HG03342 (cell line): ENCODE measurements at regions not wholly inside any gene's neighbourhood (a gene's known extent, or its start where the extent isn't known, plus 50 kb on each side); places are given as distances from the start of the nearest gene placed in this dataset.

Experiments
- ATAC-seq: cut with Tn5 transposase; IDR thresholded peaks from one replicate; pipeline ENCODE4 v1.9.1; 2021; ENCODE audit warnings: mild to moderate bottlenecking, moderate library complexity; ENCODE audit not compliant: unreplicated experiment

DNA sequence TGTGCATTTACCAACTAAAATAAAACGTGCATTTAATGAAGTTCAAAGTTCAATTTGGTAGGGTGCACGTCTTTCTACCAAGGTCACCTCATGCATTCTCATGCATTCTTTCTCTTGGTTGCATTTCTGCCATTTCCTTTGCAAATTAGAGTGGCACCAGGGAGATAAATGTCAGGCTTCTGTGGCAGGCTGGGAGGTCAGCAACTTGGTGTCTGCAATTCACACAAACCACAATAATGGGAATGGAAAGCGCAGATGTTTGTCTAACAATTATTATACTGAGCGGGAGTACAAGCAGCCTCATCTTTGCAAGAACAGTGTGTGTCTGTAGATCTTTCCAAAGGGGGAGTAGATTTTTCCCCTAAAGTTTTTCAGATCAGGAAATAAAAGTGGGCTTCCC is 411.7 kb downstream of the DMRT2 start:
- no peak for ATAC-seq

DNA sequence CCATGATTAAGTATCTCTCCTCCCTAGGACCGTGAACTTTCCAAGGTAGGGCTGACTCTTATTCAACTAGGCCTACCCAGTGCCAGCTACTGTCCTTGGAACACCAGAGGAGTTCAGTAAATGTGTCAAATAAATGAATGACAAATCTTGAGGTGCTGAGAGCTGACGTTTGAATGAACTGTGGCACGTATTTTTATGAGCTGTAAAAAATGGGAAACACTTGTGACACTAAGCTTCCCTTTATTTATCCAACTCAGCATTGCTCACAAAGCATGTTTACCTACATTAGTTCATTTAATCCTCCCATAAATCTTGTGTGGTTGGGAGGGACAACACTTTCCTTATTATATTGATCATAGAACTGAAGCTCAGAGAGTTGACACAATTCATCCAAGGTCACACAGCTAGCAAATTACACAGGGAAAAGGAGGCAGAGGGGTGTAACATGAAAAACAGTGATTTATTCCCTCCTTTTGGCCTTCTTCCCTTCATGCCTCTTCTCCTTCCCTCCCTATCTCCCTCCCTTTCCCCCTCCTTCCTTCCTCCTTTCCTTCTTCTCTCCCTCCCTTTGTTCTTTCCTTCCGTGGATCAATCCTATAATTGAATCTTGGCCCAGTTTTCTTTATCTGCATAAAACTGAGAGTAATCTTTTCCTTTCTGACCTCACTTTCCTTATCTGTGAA is 412.6 kb downstream of the DMRT2 start:
- no peak for ATAC-seq

DNA sequence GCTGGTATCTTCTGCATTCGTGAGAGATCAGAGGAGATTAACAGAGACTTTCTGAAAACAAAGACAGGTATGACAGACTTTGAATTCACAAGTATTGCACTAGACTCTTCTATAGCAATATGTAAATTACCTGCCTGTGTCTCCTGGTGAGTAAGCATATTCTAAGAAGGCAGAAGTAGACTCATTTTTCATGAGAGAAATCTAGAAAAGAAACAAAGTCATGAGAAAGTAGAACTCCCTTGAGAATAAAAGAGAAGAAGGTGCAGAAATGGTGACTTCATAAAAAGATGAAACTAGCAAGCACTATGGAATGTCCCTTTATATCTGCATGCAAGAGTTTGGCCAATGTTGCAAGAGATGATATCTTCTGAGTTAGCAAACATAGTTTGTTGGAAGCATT is 419.8 kb downstream of the DMRT2 start:
- ATAC-seq: peak; percentile 80

DNA sequence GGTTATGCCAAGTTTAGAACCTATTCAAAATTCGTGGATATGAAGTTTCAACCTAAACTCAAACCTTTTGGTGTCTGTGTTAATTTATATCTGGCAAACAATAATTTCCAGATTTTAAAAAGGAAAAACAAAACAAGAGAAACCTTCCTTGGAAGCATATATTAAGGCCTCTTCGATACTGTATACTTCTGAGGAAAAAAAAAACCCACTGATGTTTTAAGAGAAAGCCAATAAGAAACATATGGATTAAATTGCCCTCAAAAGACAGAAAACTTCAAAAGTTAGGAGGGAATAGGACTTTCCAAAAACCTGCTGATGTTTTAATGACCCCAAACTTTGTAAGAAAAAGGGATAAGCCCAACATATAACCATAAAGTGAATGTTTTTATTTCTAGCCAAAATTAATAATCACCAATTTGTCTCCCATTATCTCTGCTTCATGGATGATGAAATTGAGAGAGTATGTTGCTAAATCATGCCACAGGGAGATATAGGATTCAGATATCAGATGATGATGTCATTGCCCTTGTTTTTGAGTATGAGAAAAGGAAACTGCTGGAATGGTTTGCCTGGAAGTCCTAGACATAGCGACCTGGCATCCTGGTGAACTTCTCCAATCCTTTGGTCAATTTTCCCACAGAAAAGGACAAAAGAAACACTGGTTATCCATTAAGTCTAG is 423.9 kb downstream of the DMRT2 start:
- no peak for ATAC-seq

DNA sequence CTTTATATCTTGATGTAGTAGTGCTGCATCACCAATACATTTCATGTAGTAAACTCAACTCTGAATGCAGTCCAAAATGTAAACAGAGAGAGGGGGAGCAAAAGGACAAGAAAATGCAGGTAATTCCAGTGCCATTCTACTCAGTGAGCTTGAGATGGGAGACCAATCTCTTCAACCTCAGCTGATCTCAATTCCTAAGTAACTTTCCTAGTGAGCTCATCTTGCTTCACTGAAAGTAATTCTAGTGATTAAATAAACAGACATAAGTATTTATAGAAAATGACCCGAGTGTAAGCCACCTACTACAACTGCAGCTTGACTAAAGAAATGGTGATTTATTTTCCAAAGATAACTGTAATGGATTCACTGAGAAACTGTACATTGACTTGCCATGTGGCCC is 424.5 kb downstream of the DMRT2 start:
- ATAC-seq: no peak

DNA sequence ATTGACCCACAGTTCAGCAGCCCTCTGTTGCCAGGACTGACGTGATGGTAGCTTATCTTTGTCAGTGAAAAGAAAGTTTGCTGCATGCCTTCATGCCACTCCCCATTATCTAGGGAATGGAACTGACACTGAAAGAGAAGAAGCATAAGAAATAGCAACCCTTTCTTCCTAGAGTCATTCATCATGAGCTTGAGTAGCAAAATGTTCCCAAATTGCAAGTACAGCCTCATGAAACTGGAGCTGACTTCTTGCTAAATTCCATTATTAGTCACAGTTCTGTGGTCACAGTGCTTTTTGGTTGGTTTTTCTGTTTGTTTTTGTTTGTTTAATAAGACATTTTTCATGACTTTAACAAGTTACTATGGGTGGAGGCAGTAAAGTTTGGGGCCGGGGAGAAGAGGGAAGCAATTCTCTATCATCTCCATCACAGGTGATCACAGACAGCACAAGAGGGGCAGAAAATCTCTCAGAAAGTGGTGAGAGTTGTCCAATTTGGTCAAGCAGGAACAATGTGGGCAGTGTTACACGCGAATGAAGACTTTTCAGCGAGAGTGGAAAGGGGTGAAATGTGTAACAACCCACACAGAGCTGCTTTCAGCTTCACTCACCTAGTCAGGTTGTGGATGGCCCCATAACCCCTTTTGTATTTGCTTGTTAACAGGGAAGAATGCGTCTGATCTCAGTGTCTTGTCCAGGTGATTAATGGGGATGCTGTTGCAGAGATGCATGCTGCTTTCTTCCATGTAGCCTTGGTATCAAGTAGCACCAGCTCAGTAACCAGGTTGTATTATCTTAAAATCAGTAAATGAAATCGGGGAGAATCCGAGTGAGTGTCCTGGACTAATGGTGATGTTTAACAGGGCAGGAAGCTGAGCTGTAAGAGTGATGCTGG is 440.4 kb downstream of the DMRT2 start:
- ATAC-seq: peak; percentile 84

DNA sequence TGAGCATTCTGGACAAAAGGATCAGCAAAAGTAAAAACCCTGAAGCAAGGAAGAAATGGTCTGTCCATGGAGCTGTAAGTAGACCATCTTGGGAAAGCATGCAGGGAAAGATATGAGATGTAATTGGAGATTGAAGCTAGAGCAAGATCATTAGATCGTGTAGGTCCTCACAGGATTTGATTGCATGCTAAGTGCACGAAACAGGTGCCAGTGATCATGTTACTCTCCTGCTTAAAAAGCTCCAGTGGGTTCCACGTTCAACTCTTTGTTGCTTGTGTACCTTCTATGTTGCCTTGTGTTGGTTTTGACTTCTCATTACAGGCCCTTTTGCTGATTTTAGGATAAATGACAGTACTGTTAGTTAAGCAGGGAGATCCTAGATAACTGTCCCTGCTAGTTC is 442.0 kb downstream of the DMRT2 start:
- ATAC-seq: no peak

DNA sequence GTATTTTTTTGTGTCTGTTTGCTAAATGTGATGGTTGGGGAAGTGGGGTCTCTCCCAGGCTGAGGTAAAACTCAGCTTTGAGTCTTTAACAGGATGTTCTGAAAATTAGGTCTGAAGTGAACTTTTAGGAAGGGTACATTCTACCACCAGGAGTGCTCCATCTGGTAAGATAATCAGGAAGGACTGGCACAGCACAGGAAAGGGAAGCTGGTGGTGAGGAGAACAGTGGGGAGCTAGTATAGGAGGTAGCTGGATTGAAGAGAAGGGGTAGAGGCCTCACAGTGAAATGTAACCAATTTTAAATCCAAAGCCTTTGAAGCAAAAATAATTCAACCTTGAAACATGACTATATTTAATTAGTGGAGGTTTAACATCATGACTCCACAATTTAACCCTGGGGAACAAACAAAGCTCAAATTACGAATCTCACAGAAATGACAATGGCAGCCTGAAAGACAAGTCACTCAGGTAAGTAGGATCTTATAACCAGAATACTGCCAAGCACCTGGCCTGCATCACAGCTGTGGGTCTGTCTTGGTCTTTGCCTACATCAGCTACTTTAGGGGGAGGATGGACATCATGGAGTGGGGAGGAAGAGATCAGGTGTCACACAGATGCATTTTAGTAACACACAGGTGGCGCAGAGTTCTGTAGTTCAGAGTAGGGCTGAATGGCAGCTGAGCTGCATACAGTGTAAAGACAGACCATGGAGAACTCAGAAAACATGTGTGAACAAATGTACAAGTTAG is 445.3 kb downstream of the DMRT2 start:
- no peak for ATAC-seq

DNA sequence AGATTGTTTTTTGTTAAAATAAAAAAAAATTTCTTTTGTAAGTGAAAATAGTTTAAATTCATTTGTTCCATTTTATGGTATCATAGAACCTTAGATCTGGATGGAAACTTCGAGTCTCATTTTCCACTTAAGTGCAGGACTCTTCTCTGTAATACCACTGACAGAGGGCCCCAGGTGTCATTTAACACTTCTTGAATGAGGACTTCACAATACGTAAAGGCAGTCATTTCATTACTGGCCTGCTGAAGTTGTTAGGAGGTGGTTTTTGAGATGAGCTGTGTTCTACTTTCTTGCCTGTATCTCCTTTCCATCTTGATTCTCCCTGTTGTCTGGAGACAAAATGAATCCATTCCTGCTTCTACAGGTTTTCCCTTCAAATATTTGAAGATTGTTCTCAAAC is 455.3 kb downstream of the DMRT2 start:
- no peak for ATAC-seq

DNA sequence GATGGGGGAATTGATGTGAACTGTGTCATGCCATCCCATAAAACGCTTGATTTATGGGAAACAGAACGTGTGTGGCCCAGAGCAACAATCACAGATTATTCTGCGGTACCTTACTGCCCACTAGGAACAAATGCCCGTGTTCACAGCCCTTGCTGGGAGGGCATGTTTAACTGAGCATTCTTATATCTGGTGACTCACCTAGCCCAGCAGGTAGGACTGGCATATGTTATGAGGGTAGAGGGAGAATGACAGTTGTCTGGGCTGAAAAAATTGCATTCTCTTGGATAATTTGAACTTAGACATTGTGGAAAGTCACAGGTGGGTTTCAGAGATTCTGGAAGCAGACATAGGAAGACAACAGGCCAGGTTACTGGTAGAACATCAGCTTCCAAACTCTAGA is 460.6 kb downstream of the DMRT2 start:
- ATAC-seq: no peak

DNA sequence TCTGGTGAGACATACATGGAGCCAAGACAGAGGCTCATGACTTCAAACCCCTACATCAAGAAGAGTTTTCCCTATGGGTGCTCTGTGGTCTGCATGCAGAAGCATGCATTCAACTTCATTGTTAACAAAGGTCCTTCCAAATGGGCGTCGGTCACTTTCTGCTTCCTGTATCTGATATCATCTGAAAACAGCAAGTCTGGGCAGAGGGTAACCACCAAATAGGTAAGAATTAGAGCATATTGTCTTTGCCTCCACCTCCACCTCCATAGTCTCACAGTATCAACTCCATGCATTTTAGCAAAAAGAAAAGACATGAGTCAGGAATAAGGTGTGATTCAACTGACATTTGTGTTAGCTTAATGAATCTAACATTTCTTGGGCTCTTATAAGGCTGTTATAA is 462.9 kb downstream of the DMRT2 start:
- ATAC-seq: no peak

DNA sequence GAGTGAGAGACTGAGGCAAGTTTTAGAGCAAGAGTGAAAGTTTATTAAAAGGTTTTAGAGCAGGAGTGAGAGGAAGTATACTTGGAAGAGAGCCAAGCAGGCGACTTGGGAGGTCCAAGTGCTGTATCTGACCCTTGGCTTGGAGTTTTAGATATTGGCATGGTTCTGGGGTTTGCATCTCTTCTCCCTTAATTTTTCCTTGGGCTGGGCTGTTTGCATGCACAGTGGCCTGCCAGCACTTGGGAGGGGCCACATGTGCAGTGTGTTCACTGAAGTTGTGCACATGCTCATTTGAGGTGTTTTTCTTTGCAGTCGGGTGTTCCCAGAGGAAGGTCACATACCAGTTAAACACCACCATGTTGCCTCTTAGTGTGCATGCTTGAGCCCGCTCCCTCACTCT is 464.1 kb downstream of the DMRT2 start:
- ATAC-seq: no peak

DNA sequence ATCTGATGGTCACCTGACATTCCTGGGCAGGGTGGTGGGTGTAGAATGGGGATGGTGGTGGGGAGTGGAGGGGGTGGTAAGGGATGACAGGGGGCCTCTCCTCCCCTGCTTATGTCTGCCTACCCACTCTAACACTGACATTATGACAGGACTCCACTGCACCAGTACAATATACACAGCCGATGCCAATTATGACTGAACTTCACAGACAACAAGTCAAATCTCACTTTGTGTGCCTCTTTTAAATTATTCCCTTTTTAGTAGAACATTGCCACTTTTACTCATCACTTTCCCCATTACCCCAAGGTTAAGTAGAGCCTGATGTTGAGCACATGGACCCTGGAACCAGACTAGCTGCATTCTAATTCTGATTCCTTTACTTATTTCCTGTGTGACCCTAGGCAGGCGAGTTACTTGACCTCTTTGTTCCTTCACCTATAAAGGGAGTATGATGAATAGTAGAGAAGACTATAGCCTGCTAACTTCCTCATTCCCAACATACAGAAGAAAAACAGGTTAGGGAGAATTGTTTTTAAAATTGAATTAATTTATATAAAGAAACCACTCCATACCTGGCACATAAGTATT is 464.7 kb downstream of the DMRT2 start:
- ATAC-seq: no peak

DNA sequence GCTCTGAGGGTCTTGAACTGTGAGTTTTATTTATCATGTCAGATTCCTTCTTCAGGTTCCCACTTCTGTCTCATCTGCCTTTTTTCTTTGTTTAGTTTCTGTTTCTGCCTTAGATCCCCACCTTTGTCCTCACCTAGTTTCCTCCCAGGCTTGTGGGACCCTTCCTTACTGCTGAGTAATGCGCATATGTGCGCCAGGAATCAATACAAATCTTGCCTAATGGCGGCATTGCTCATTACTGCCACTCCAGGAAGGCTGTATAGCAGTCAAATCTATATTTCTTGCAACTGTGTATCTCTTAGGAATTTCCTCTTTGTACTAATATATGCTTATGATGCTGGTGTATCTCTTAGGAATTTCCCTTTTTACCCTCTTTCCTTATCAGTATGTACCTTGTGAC is 465.4 kb downstream of the DMRT2 start:
- ATAC-seq: no peak

DNA sequence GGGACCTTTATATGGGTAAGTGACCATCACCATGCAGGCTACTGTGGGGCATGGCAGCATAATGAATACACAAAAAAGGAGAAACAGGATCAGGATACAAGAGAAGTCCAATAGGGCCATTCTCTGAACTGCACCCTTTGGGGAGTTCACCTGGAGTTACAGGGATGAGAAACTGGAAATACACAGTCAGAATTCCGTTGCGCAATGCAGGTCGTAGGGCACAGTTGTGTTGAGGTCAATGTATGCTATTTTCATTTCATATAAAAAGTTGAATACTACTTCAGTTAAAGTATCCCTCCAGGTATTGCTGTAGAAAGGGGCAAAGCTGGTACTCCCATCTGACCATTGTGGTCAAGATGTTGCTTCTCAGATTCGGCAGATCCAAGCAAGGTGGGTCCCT is 471.4 kb downstream of the DMRT2 start:
- no peak for ATAC-seq

DNA sequence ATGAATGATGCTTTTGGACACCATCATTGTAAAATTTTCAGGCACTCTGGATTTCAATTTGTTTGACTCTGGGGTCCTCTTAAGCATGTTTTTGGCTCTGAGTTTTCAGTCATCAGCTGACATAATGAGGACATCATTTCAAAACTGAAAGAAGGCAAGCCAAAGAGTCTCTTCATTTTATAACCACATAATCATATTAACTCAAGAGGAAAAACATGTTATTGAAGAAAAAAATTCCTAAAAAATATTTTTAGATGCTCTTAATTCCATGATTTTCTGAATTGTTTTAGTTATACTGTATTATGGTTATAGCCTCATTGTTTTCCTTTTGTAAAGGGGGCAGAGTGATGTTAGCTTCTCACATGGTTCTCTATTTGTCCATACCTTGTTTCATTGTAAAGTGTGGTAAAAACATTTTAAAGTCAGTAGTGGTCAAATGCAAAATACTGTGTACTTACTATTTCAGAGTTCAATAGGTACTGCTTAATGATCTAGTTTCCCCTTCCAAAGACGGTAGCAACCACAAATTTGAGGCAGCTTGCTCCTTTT is 472.1 kb downstream of the DMRT2 start:
- ATAC-seq: peak; percentile 50

DNA sequence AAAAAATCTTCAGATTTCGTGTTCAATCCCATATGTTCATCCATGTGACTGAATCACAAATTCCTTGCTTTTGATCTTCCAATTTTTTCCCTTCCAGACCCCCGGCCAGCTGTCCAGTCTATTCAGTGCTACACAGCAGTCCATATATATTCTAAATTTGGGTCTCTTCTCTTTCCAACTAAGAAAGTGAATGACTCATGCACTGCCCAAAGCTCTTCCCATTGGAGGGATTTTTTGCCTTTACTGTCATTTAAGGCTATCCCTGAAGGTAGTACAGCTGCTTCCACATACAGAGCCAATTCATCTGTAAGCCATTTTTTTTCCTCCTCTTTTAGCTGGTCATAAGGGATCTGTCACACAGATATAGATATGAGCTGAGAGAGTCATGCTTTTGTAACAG is 478.3 kb downstream of the DMRT2 start:
- ATAC-seq: no peak

DNA sequence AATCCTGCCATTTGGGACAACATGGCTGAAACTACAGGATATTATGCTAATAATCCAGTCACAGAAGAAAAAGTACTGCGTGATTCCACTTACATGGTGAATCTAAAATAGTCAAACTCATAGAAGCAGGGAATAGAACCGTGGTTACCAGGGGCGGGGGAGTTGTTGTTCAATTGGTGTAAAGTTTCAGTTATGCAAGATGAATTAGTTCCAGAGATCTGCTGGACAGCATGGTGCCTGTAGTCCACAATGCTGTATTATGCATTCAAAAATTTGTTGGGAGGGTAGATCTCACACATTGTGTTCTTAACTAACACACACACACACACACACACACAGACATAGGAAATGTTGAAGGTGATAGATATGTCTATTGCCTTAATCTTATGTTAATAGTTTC is 480.5 kb downstream of the DMRT2 start:
- ATAC-seq: no peak

DNA sequence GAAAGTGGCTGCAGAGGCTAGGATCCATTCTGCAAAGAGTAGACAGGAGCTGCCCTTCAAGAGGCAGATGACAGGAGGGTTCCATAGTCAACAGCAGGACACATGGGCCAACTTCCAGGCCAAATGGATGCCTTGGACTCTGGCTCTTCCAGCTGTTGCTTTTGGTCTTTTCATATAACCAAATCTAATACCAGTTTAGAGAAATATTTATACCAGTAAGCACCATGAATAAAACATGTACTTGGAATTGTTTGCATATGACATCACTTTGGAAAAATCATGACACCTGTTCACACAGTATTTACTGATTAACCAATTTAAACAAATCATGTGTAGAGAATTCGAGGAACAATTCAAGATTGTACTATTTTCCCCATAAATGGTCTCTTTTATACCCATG is 481.3 kb downstream of the DMRT2 start:
- ATAC-seq: no peak

DNA sequence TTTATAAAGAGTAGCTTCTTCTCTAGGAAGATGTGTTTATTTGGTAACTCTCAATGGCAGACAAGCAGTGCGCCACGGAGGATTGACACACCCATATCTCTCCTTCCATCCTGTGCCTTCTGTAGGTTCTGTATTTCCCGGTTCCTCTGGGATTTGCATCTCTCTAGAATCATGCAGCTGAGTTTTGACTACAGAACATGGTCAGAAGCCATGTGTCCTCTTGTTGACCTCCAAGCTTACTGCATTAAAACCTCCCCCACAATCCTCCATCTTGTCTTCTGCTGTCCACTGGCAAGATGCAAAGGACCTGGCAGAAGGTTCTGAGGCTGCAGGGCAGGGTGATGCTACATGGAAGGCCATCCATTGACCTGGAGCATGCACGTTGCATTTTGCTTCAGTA is 482.0 kb downstream of the DMRT2 start:
- no peak for ATAC-seq

DNA sequence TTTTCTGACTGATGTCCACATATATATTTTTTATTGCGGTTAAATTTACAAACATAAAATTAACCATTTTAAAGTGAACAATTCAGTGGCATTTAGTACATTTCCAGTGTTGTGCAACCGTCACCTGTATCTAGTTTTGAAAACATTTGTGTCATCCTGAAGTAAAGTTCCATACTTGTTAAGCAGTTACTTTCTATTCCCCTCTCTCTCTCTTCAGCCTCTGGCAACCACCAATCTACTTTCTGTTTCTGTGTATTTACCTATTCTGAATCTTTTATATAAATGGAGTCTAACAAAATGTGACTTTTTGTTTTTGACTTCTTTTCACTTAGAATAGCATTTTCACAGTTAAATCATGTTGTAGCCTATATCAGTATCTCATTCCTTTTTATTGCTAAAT is 480.1 kb upstream of the SMARCA2 start:
- peak; percentile 58 for ATAC-seq
